ENCODE measurements at regions not wholly inside any gene's neighbourhood (a gene's known extent, or its start where the extent isn't known, plus 50 kb on each side); places are given as distances from the start of the nearest gene placed in this dataset.
"Not testable (repeated sequence)": the region's sequence is repeated elsewhere in the genome, so short reads cannot be mapped to it uniquely, and the experiment has no call there.

DNA sequence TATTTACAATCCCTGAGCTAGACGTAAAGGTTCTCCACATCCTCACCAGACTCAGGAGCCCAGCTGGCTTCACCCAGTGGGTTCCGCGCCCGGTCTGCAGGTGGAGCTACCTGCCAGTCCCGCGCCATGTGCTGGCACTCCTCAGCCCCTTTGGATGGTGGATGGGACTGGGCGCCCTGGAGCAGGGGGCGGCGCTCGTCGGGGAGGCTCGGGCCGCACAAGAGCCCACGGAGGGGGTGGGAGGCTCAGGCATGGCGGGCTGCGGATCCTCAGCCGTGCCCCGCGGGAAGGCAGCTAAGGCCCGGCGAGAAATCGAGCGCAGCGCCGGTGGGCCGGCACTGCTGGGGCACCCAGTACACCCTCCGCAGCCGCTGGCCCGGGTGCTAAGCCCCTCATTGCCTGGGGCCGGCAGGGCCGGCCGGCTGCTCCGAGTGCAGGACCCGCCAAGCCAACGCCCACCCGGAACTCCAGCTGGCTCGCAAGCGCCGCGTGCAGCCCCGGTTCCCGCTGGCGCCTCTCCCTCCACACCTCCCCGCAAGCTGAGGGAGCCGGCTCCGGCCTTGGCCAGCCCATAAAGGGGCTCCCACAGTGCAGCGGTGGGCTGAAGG, 448.3 kb downstream of the COL11A1 start:
- DNase-seq: not testable (repeated sequence)

DNA sequence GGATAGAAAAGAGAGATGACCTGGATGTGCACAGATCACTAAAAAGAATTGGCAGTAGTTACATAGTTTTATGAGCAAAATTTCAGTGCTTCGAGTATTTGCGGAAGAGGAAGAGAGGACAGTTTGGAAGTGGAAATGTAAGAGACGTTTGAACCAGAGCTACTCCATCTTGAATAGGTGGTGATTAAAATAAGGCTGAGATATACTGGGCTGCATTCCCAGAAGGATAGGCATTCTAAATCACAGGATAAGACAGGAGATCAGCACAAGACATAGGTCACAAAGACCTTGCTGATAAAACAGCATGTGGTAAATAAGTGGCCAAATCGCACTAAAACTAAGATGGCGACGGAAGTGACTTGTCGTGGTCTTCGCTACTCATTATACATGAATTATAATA, 453.3 kb downstream of the COL11A1 start:
- DNase-seq: no peak

DNA sequence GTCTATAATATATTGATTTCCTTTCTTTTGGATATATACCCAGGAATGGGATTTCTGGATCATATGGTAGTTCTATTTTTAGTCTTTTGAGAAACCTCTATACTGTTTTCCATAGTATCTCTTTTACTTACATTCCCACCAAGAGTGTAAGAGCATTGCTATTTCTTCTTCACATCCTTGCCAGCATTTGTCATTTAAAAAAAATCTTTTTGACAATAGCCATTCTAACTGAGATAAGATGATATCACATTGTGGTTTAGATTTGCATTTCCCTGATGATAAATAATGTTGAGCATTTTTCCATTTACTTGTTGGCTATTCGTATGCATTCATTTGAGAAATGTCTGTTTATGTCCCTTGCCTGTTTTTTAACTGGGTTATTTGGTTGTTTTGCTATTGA, 467.4 kb downstream of the COL11A1 start:
- DNase-seq: no peak

DNA sequence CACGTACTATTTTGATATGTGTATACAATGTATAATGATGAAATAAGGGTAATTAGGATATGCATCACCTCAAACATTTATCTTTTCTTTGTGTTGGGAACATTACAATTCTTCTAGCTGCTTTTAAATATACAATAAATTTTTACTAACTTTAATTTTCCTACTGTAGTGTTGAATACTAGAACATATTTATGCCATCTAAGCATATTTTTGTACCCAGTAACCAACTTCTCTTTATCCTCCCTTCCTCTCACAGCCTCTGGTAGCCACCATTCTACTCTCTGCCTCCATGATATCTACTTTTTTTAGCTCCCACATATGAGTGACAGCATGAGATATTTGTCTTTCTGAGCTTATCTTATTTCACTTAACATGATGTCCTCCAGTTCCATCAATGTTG, 468.0 kb downstream of the COL11A1 start:
- no peak for DNase-seq

DNA sequence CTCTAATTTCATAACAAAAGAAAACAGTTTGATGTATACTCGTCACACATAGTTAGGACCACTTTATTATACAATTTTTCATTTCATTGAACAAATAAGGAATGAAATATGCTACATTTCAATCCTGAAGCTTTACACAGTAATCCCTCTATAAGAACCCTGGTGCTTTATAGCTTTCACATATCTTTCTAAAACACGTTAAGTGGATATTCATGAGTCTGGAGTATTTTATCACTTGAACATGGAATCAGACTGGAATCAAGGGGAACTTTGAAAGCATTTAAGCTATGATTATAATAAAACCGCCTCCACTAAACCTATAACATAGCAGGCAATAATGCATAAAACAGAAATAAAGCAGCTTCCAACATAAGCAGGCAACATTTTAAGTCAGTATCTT, 476.6 kb downstream of the COL11A1 start:
- DNase-seq: no peak

DNA sequence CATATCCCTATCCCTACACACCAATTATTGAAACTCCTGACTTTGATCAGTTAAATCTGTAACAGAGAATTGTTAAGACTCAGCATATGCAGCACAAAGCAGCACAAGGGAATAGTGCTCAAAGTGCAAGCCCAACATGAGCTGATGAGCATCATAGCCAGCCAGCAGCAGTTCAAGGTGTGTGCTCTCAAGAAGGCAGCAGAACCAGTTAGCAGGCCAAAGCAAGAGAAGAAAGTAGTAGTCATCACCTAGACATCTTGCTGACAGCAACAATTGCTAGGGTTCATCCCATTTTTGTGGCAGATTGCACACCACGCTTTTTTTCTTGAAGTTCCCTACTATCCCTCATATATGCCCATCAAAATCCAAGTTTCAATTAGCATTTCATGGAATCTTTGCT, 478.3 kb downstream of the COL11A1 start:
- DNase-seq: no peak

DNA sequence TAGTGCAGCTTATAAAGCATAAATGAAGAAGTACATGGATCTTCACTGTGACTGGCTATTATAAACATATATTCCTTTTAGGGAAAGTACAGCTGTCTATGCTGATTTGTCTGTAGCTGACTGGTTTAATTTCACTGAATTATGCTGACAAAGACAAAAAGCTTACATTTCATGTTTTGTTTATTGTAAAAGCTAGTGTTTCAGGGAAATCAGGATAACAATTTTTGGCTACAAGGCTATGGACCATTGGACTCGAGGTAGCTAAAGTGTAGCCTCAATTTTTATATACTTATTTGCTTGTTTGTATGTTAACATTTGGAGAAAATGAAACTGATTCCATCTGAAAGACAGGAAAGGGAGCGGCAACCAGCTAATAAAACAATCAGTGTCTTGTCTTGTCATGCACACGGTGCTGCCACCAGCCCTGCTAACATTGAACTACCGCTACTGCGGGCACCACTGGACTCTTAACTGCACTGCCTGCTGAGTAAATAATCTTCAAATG, 480.2 kb downstream of the COL11A1 start:
- peak; percentile 89 for DNase-seq

DNA sequence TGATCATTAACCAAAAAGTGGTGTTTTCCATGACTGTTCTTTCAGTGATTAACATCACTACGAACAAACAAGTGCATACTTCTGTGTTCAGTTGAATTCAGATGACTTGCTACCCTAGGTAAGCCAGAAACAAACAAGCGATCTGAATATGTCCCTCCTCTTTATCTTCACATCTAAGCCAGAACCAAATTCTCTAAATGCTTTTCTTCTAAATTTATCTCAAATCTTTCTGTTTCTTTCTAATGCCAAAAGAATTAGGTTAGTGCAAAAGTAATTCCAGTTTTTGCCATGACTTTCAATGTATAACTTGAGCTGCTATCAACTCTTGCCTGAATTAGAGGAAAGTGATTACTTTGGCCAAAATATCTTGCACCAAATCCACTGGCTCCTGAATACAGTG, 481.2 kb downstream of the COL11A1 start:
- no peak for DNase-seq

DNA sequence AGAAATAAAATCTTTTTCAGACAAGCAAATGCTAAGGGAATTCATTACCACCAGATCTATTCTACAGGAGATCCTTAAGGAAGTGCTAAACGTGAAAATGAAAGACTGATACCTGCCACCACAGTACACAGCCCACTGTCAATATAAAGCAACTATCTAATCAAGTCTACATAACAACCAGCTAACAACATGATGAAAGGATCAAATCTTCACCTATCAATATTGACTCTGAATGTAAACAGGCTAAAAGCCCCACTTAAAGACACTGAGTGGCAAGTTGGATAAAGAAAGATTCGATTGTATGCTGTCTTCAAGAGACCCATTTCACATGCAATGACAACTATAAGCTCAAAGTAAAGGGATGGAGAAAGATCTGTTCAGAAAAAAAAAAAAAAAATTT, 492.4 kb downstream of the COL11A1 start:
- DNase-seq: peak; percentile 16

DNA sequence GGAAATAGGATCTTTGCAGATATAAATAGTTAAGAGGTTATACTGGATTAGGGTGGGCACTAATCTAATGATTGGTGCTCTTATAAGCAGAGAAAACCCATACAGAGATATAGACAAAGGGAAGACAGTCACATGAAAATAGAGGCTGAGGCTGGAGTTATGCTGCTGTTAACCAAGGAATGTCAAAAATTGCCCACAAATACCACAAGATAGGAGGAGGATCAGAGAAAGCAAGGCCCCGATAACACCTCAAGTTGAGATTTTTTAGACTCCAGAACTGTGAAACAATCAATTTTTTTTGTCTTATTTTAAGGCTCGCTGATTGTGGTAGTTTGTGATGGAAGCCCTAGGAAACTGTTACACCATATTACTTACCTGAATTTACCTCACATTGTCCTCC, 513.2 kb downstream of the COL11A1 start:
- no peak for DNase-seq

DNA sequence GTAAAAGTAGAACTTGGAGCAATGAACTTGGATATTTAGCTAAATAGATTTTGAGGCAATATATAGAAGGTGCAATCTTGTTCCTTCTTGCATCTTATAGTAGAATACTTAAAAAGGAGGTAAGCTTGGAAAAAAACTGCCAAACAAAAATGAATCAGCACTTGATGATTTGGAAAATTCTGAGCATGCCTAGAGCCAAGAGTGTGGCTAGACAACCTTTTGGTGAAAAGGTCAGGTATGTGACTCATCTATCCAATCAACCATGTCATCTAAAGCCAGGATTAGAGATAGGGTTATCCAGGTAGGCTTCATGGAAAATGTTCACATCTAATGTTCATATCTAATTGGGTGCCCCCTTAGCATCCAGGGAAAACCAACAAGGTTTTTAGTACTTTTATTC, 515.0 kb downstream of the COL11A1 start:
- DNase-seq: peak; percentile 72

DNA sequence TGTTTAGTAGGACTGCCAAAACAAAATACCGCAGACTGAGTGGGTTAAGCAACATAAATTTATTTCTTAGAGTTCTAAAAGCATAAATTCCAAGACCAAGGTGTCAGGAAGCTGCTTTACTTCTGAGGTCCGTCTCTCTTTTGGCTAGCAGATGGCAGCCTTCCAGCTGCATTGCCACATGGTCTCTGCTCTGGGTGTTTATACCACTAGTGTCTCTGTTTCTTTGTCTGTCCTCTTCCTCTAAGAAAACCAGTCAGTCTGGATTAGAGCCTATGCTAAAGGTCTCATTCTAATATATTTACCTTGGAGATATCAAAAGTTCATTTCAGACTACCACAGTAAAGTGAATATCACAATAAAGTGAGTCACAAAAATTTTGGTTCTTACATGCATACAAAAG, 519.8 kb downstream of the COL11A1 start:
- peak; percentile 79 for DNase-seq

DNA sequence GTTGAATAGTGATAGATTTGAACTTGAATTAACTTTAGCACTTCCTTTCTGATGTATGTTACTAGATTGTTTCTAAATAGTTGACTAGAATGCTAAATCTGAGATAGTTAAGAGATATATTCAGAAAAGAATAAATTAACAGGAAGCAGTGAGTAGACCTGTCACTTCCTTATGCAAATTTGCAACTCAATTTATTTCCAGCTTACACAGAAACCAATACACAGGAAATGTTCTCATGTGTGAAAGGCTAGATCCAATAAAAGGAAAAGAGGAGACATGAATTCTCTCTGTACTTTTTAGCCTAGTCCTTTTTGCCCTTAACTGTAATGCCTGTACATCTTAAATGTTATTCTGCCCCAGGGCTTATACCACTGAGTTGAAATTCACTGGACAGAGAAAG, 522.3 kb downstream of the COL11A1 start:
- DNase-seq: no peak

DNA sequence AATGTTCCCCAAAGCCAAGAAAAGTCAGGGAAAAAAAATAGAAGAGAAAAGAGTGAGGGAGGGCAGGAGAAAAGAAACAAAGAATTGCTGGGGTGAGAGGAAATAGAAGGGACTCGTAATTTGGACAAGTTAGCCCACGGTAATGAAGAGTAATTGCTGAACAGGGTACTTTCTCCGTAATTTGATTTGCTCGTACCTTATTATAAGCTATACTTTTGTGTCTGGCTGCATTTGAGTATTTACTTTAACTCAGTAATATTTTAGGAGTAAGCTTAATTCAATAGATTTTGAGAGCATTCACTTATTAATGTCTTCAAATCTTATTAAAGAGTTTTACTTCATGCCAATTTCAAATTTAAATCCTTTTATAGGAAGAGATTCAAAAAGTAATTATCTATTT, 527.5 kb downstream of the COL11A1 start:
- DNase-seq: no peak

DNA sequence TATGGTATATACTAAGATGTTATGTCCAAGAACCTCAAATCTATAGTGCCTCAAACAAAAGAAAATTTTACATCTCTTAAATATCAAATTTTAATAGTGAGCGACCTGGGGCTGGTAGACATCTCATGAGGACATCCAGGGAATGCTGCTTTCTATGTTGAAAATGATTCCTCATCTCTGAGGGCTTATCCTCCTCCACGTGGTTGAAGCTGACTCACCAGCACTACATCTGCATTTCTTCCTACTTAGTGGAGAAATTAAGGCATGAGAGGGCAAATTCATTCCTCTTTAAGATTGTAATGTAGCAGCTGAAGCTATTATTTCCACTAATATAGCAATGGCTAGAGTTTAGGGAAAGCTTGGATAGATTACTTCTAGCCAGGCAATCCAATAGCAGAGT, 529.5 kb downstream of the COL11A1 start:
- no peak for DNase-seq

DNA sequence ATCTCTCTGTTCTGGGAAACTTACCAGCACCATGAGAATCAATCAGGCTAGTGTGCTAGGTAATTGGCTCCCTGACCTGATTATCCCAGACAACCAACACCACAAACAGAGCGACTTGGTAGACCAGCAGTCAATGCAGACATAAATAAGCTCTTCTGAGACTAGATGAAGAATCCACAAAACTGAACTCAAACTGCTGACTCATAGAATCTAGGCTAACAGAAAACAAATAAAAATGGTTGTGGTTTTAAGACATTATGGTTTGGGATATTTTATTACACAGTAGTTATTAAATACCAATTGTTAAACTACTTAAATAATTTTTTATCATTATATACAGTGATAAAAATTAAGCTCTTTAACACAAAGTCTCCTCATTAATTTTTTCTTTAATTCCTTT, 535.7 kb downstream of the COL11A1 start:
- DNase-seq: no peak

DNA sequence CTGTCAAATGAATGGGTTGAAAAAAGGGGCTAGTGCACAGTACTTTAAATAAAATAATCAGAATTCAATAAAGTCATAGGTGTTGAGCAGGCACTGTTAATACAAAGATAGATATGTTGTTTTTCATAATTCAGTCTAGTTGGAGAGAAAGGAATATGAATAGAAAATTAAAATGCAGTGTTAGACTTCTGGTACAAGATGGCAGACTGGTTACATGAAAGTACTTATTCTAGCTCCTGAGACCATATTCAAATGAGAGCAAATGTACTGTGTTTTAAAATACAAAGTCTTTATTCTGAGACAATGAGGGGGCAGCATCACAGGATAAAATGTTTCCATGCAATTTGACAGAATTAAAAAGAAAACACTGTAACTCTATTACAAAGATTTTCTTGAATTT, 542.1 kb downstream of the COL11A1 start:
- DNase-seq: no peak

DNA sequence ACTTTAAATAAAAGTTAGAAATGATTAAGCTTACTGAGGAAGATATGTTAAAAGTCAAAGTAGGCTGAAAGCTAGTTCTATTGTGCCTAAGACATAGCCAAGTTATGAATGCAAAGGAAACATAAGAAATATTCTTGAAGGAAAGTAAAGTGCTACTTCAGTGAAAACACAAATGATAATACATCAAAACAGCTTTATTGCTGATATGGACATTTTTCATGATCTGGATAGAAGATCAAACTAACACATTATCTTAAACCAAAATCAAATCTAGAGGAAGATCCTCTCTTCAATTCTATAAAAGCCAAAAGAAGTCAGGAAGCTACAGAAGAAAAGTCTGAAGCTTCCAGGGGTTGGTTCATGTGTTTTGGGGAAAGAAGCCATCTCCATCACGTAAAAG, 545.9 kb downstream of the COL11A1 start:
- DNase-seq: no peak

DNA sequence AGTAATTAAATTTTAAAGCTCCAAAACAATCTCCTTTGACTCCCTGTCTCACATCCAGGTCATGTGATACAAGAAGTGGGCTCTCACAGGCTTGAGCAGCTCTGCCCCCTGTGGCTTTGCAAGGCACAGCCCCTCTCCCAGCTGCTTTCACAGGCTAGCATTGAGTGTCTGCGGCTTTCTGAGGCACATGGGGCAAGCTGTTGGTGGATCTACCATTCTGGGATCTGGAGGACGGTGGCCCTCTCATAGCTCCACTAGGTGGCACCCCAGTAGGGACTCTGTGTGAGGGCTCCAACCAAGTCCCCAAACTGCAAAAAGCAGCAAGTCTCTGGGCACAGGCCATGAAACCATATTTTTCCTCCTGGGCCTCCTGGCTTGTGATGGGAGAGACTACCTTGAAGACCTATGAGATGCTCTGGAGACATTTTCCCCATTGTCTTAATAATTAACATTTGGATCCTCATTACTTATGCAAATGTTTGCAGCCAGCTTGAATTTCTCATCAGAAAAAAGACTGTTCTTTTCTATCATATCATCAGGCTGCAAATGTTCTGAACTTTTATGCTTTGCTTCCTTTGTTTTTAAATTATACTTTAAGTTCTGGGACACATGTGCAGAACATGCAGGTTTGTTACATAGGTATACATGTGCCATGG, 554.1 kb upstream of the OLFM3 start:
- DNase-seq: peak; percentile 89

DNA sequence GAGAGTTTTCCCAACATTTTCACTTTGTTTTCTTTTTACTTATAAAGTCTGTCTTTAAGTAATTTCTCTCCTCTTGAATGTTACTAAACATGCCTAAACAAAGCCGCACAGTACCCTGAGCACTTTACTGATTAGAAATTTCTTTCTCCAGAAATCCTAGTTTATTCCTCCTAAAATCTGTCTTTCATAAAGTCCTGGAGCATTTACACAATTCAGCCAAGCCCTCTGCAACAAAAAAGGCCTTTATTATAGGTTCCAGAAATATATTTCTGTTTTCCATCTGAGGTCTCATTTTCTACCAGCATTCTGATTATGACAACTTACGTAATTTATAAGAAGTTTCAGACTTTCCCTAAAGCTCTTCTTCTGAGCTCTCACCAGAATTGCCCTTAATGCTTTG, 549.5 kb upstream of the OLFM3 start:
- no peak for DNase-seq

DNA sequence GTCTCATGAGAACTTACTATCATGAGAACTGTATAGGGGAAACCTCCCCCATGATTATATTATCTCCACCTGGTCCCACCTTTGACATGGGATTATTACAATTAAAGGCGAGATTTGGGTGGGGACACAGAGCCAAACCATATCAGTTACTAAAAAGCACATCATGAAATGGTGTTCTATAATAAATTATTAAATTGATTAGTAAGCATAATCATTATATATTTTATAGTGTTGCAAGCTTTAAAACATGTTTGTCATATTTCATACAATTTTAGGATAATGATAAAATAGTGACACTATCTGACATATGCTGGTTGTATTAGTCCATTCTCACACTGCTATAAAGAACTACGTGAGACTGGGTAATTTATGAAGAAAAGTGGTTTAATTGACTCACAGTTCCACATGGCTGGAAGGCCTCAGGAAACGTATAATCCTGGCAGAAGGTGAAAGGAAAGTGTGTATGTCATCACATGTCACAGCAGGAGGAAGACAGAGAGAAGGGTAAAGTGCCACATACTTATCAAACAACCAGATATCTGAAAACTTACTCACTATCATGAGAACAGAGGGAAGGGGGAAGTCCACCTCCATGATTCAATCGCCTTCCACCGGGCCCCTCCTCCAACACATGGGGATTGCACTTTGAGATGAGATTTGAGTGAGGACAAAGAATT, 539.2 kb upstream of the OLFM3 start:
- no peak for DNase-seq

DNA sequence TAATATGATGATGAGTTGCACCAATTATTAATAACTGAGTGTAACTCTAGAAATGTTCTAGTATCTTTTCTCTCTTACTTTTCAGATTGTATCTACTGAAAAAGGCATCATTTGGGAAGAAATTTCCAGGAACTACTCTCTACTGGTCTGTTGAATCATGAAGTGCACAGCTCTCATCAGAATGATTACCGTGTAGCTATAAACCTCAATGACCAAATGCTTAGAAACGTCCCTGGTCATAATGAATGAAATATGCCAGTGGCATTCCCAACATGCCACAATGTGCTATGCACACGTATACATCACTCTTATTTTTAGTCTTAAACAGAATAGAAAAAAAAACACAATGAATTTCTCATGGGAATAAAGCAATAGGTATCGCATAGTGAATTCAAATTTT, 534.3 kb upstream of the OLFM3 start:
- no peak for DNase-seq

DNA sequence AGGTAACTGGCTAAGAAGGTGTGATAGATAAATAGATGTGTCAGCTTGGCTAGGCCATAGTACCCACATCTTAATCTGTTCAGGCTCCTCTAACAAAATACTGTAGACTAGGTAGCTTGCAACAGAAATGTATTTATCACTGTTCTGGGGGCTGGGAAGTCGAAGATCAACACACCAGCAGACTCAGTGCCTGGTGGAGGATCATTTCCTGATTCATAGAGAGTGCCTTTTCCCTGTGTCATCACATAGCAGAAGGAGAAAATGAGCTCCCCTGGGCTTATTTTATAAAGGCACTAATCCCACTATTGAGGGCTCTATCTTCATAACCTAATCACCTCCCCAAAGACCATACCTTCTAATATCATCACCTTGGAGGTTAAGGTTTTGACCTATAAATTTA, 532.7 kb upstream of the OLFM3 start:
- no peak for DNase-seq

DNA sequence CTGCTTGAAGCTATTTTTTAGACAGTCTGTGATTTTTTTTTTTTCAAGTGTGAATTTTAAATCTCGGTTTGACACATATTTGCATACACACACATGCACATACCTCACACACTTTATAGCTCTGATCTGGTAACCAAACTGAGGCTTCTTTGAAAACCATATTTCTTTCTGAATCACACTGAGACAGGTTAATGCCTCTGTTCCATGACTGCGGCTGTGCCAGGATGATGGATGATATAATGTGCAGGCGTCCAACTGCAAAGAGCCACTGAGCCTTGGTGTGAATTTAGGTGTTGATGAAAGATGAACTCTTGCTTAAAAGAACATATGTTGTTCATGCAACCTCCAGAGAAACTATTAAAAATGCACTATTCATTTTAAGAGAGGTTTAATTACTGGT, 504.0 kb upstream of the OLFM3 start:
- no peak for DNase-seq

DNA sequence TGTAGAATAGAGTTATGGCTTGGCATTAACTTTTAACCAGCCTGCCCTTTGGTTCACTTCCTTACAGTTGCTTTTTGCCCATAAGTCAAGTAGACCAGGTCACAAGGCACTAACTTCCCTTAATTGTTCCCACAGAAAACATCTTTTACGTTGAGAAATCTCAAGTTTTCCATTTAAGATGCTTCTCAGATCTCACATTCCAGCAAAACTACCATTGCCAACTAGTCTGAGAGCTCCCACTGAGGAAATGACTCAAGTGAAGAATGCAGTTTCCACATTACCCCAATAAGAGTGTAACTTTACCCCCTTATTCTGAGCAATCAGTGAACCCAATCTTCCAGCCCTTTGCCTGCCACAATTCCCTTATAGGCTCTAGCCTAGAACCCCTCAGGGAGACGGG, 502.2 kb upstream of the OLFM3 start:
- no peak for DNase-seq
